ENCODE measurements at regions not wholly inside any gene's neighbourhood (a gene's known extent, or its start where the extent isn't known, plus 50 kb on each side); places are given as distances from the start of the nearest gene placed in this dataset.
"Not testable (repeated sequence)": the region's sequence is repeated elsewhere in the genome, so short reads cannot be mapped to it uniquely, and the experiment has no call there.

DNA sequence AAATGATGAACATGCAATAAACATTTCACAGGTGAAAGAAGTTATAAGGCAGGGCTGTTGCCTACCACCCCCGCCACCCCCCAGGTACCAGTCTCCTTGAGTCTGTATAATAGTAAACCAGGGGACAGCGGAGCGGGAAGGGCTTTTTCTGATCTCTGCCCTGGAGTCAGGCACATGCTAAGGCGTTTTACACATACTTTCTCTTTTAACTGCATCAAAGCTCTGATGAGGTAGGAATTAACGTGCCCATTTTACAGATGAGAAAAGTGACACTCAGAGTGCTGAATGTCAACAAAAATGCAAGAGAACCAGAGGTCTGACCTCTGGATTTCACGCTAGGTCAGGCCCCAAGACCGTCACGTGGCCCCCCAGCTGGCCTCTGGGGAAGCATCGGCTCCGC lies 94.3 kb upstream of the ASB18 start:
- TF ChIP-seq POLR2A (IDR thresholded peaks at IDR 0.05; ENCODE audit: low read length); GATA1 (IDR thresholded peaks at IDR 0.05; ENCODE audit: low read depth, low read length): not testable (repeated sequence)
